Panc1 (cell line): ENCODE measurements at regions not wholly inside any gene's neighbourhood (a gene's known extent, or its start where the extent isn't known, plus 50 kb on each side); places are given as distances from the start of the nearest gene placed in this dataset.

Experiments used
- ATAC-seq: fragments of 200-7000 bp; cut with Tn5 transposase; 2 replicates; pipeline ENCODE4 v1.9.1; 2020; ENCODE audit warnings: mild to moderate bottlenecking, moderate library complexity
- BruUV-seq: library from RNA; stranded (reverse); fragments of 400-500 nt; replicated peaks from 2 replicates; lab custom pipeline; 2021; lab: Mats Ljungman, UMichigan
- CTCF ChIA-PET: fragments of 300-600 bp; sonication (Branson Sonifier 250); formaldehyde crosslinking; loops from one replicate; lab custom pipeline; 2022; ENCODE audit warnings: antibody characterized with exemption; lab: Charles Lee
- POLR2A ChIA-PET: fragments of 300-600 bp; sonication (Branson Sonifier 250); formaldehyde crosslinking; loops from one replicate; lab custom pipeline; 2022; ENCODE audit warnings: antibody characterized with exemption; lab: Charles Lee
- DNase-seq: peaks from one replicate; pipeline ENCODE4 v3.0.0-alpha.2; 2010; ENCODE audit warnings: low read depth, low spot score
- H3K27ac ChIP-seq: 2 replicates; pipeline ENCODE4 v1.5.1; 2011; ENCODE audit warnings: mild to moderate bottlenecking, low read length, inconsistent platforms
- H3K27me3 ChIP-seq: fragments of 200-500 bp; sonication (Bioruptor generic); 2 replicates; pipeline ENCODE4 v1.6.0; 2014; ENCODE audit warnings: low read length, inconsistent platforms; ENCODE audit not compliant: control insufficient read depth, insufficient read depth
- H3K36me3 ChIP-seq: fragments of 200-500 bp; sonication (Bioruptor generic); 2 replicates; pipeline ENCODE4 v1.5.1; 2014; ENCODE audit warnings: inconsistent platforms, mild to moderate bottlenecking, low read length, moderate library complexity; ENCODE audit not compliant: control insufficient read depth, insufficient read depth
- H3K4me1 ChIP-seq: 2 replicates; pipeline ENCODE4 v1.5.1; 2011; ENCODE audit warnings: inconsistent platforms, mild to moderate bottlenecking, low read length, moderate library complexity; ENCODE audit not compliant: control insufficient read depth, insufficient read depth
- H3K4me3 ChIP-seq, 2 experiments: 2 replicates each; pipeline ENCODE4 v1.5.1; 2011 to 2012; ENCODE audit warnings: low read depth in 2 of 2, low read length in 2 of 2, mild to moderate bottlenecking in 2 of 2, inconsistent platforms in 1 of 2, moderate library complexity in 1 of 2
- H3K9me3 ChIP-seq: fragments of 200-500 bp; sonication (Bioruptor generic); 2 replicates; pipeline ENCODE4 v1.5.1; 2014; ENCODE audit warnings: low read depth, mild to moderate bottlenecking, inconsistent platforms, low read length, moderate library complexity; ENCODE audit not compliant: control insufficient read depth, insufficient read depth
- CTCF ChIP-seq: fragments of 450-650 bp; IDR thresholded peaks from 2 replicates; pipeline ENCODE4 v1.5.1; 2017; ENCODE audit warnings: mild to moderate bottlenecking
- POLR2AphosphoS5 ChIP-seq: IDR thresholded peaks from 2 replicates; pipeline ENCODE4 v1.6.1; 2012; ENCODE audit warnings: mild to moderate bottlenecking, low read depth, low read length, moderate library complexity
- REST ChIP-seq, 2 experiments: IDR thresholded peaks; 2 replicates each; pipeline ENCODE4 v1.6.1; 2011 to 2012; ENCODE audit warnings: low read depth in 2 of 2, control low read depth in 1 of 2, low read length in 1 of 2, mild to moderate bottlenecking in 1 of 2, moderate library complexity in 1 of 2; ENCODE audit not compliant: insufficient read depth in 1 of 2
- SIN3A ChIP-seq: IDR thresholded peaks from 2 replicates; pipeline ENCODE4 v1.6.1; 2012; ENCODE audit warnings: low read depth, mild to moderate bottlenecking, low read length, moderate library complexity, borderline replicate concordance; ENCODE audit not compliant: insufficient read depth
- TCF7L2 ChIP-seq: IDR thresholded peaks from 2 replicates; pipeline ENCODE4 v1.6.1; 2011; ENCODE audit warnings: mild to moderate bottlenecking, low read depth, low read length, inconsistent platforms
- in situ Hi-C: cut with HindIII; loops from 2 replicates; pipeline ENCODE4 v1.10.0; 2016; ENCODE audit warnings: low sequenced_read_pairs, low pct_unique_long_range_greater_than_20kb
- intact Hi-C: fragments of 100-400 bp; cut with micrococcal nuclease; formaldehyde crosslinking; loops from one replicate; pipeline ENCODE4 v1.10.0; 2022; ENCODE audit not compliant: unreplicated experiment

- no peak overlapping the region for H3K27ac ChIP-seq
- in situ Hi-C loops (no loop called here), intact Hi-C loops (no loop called here)
- no peaks in the 10 kb centered on the region for H3K4me1 ChIP-seq
- H3K36me3 ChIP-seq, result no peaks in the 10 kb centered on the region
- H3K27me3 ChIP-seq, result no peaks in the 10 kb centered on the region; the same call in none of the 2 replicates
- DNase-seq (no peak), ATAC-seq (no peak)
- POLR2A ChIA-PET, result no interaction called here
- BruUV-seq, result no TSS peak
- CTCF ChIA-PET, result no interaction called here
- TF ChIP-seq REST (IDR thresholded peaks at IDR 0.05; ENCODE audit: insufficient read depth in 1 of 2, low read depth in 2 of 2, low read length in 1 of 2) (no peak), POLR2AphosphoS5 (no peak), CTCF (no peak)
- H3K9me3 ChIP-seq, result no peaks in the 10 kb centered on the region
- H3K4me3 ChIP-seq, result no peak overlapping the region
These were observed 116.9 kb downstream of the EFNB2 start for GRCh38 chr13:106418556-106418955.

- ChIA-PET POLR2A (no interaction called here), CTCF (no interaction called here)
- Histone ChIP-seq H3K4me1 (no peaks in the 10 kb centered on the region), H3K27ac (no peak overlapping the region), H3K9me3 (no peaks in the 10 kb centered on the region), H3K4me3 (peak overlapping the region in 1 of 2 experiments; percentile 25; a peak in 1 of 4 replicates), H3K36me3 (no peaks in the 10 kb centered on the region), H3K27me3 (no peaks in the 10 kb centered on the region; the same call in none of the 2 replicates)
- no TSS peak for BruUV-seq
- DNase-seq, result no peak
- no peak for TF ChIP-seq POLR2AphosphoS5
- TF ChIP-seq CTCF, result no peak
- no peak for TF ChIP-seq REST (IDR thresholded peaks at IDR 0.05; ENCODE audit: insufficient read depth in 1 of 2, low read depth in 2 of 2, low read length in 1 of 2)
- no peak for TF ChIP-seq SIN3A
- no peak for TF ChIP-seq TCF7L2
- intact Hi-C loops, result no loop called here
- ATAC-seq, result no peak
- in situ Hi-C loops, result no loop called here
These were observed 117.9 kb downstream of the EFNB2 start for GRCh38 chr13:106417467-106418110.
